HG02623 (cell line): ENCODE measurements at regions not wholly inside any gene's neighbourhood (a gene's known extent, or its start where the extent isn't known, plus 50 kb on each side); places are given as distances from the start of the nearest gene placed in this dataset.

Experiments used
- ATAC-seq: cut with Tn5 transposase; IDR thresholded peaks from one replicate; pipeline ENCODE4 v1.9.1; 2021; ENCODE audit warnings: moderate library complexity; ENCODE audit not compliant: unreplicated experiment

DNA sequence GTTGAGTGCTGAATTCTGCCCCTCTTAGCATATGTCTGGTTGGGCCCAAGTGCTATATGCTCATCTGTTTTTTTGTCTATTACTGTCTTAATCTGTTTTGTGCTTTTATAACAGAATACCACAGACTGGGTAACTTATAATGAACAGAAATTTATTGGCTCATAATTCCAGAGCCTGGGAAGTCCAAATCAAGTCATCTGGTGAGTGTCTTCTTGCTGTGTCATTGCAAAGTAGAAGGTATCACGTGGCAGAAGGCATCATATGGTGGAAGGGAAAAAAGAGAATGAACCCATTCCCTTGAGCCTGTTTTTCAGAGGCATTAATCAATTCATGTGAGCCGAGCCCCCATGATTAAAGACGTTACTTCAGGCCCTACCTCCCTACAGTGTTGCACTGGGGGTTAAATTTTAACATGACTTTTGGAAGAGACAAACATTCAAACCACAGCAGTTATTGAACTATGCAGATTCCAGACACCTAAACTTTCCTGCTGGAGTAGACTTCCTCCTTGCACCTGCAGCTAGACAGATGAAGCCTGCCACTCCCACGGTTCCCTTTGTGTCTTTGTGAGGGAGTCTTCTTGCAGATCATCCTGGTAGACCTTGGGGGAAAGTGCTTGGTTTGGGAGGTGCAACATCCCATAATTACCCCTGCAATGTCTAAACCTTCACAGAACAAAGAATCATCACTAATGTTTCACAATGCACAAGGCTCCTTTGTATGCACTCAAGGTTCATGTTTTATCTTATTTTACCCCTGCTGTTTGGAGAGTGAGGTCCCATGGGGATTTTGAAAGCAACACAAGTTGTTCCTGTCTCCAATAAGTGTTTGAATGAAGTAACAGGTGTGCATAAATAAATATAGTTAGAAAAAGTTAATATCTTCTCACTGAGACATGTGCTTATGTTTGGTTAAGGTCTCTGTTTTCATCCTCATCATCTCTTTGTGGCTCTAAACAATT, 64.7 kb upstream of the XCR1 start:
- no peak for ATAC-seq

DNA sequence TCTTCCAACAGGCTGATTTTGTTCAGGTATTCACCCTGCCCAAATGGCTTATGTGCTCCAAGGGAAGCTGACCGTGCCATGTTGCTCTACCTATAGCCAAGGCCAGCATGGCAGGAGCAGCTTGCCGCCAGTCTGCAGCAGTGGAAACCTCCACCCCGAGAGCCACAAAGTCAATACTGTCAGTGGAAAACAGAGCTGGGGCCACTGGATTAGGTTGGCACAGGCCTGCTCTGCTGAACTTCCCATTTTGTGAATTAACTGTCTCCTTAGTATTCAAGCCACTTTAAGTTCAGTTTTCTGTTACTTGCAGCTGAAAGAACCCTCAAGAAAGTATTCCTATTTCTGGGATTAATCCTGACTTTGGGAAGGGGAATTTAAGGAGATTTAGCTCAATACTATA, 63.8 kb upstream of the XCR1 start:
- no peak for ATAC-seq

DNA sequence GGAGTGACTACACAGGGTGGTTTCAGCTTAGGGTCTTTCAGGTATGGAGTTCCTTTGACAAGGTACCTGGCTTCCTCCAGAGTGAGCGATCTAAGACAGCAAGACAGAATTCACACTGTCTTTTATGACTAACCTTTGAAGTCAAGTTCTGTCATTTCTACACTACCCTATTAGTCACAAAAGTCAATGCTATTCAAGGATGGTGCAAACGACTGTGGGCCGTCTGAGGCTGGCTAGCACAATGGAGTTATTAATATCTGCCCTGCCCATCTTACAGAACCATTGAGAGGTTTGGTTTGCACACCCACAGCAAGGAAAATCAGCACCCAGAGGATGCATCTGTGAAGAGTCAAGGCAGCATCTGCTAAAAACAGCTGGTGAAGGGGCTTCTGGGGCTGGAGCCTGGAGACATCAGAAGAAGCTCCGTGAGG, 62.9 kb upstream of the XCR1 start:
- no peak for ATAC-seq

DNA sequence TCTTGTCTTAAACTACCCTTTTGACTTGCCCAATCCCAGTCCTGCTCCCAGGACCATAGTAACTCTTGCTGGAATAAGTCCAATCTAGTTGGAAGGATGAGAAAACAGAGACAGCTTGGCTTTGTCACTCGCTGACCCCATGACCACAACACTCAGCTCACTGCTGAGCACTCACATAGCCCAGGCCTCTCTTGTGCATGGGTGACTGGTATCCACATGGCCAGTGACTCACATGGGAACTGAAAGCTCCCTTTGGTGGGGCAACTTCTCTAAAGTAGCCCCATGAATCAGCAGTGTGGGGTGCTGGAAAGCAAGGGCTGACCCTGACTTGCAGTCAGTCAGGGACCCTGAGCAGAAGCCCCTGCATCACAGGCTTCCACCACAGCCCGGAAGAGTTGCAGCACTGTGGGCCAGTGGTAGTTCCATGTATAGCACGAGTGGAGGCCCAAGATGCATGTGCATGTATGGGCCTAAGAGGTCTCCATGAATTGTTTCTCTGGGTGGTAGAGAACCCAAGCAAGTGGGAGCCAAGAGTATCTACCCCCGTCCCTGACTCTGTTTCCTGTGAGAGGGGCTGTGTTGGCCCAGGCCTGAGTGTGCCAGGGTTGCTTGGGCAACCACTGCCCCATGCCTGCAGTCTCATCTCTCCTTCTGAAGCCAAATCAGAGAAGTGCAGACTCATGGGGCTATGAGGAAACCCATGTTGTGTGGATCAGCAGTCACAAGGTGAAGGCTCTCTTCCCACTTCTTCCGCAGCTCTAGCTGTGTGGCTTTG, 62.1 kb upstream of the XCR1 start:
- ATAC-seq = peak; percentile 33

DNA sequence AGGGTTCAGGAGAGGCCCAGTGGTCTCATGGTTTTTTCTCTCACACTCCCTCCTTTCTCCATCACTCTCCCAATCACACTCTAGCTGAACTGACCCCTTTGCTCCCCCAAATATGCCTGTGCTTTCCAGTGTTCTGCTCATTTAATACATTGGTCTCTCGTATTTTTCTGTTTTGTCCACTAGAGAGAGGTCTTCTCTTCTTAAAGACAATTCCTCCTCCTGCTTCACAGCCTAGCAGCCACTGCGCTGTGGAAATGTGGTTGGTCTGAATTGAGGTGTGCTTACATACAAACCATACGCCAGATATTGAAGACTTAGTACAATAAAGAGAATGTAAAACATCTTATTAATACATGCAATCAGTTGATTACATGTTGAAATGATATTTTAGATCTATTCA, 60.6 kb upstream of the XCR1 start:
- no peak for ATAC-seq

DNA sequence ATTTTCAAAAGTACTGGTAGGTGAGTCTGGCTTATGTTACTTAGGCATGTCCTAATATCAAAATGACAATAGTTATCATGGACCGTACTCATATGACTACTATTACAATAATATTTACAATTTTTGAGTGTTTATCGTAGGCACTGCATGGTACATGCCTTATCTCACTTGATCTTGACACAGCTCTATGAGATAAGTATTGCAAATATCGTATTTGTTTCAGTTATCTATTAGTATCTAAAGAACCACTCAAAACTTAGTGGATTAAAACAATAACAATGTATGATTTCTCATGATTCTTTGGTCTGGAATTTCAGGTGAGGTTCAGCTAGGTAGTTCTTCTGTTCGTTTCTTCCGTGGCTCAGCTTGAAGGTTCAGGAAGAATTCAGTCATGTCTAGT, 59.7 kb upstream of the XCR1 start:
- no peak for ATAC-seq

DNA sequence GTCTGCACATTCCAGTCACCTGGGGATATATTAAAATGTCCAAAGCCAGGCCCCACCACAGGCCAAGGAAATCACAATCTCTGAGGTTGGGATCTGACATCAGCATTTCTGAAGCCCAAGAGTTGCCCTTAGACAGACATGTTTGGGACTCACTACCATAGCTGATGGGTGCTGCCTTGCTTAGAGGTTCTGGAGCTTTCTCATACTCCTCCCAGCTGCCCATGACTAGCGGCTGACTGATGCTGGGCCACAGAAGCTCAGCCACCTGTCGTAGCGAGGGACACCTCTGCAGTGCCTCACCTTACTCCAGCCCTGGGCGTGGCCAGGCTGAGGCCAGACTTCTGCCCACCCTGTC, 58.8 kb upstream of the XCR1 start:
- ATAC-seq = no peak

DNA sequence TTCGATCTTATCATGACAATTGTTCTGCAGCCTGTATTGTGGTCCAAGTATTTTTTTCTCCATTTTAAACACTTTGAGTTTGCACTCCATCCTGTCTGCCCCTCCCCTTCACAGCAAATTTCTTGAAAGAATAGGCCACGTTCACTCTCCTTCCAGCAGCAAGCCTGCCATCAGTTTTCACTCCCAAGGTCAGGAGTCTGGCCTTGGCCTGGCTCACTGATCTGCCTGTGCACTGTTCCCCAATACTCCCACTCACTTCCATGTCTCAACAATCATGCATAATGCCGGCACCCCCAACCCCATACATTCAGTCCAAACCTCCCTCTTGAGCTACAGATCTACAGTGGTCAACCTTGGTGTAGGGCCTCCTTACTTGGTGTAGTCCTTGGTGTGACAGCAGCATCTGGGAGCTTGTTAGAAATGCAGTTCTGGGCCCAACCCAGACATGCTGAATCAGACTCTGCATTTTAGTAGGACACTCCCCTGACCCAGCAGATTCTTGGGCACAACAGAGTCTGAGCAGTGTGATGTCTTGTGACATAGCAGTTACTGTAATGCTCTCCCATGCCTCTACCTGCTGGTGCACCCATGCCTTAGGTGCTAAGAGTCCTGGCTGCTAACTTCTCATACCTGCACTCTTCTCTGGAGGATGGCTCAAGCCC, 58.3 kb upstream of the XCR1 start:
- ATAC-seq = no peak

DNA sequence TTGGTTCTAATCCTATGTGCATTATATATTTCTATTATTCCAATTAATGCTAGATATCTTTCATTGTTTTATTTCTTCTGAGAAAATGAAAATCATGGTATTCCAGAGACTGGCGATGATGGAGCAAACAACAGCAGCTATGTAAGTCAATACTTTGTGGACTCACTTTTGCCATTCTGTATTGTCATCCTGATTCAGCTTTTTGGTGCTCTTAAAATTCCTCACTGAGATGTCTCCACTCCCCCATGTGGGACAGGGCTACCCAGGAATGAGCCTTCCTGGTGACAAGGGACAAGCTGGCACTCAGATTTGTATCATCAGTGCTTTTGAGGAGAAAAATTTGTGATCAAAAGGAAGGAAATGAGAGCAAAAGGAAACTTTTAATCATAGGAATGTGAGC, 56.7 kb upstream of the XCR1 start:
- ATAC-seq = no peak

DNA sequence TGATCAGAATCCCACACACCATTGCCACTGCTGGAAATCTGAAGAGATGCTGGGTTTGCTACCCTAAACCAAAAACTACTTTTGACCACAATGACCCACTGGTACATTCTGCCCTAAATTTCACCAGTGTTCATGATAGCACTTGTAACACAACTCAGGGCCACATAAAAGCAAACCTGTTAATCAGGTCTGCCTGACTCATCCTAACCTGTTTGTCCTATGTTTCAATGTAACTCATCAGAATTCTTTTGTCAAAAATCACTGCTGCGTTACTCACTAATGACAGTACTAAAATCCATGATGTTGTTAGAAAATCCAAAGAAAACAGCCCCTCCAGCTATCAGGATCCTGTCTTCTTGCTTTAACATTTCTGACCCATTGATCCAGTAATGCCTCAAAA, 55.6 kb upstream of the XCR1 start:
- no peak for ATAC-seq

DNA sequence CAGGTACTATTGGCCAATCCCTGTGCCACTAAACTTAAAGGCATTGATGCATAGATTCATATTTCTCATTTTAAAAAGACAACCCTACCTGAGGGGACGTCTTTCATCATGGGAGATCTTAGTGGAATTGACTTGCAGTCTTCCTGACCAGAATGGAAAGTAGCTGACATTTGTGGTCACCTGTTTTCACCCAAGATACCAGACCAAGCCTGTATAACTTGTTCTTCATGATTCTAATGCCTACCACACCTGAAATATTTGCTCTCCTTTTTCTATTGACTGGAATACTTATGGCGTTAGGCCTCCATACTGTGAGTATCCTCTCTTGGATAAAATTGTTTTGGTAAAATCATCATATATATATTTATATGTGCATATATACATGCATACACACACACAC, 54.7 kb upstream of the XCR1 start:
- ATAC-seq = no peak

DNA sequence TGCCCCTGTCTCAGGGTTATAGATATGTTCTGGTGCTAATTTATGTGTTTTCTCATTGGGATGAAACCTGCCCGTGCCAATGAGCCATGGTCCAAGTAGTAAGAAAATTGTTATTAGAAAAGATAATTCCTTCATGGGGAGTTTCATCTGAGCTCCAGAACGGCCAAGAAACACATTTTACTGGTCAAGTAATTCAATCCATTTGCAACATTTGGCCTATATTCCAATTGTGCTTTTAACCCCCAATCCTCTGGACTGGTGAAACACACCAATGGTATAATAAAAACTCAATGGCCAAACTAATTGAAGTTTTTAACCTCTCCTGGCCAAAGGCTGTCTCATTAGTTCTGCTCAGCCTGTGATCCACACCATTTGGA, 53.7 kb upstream of the XCR1 start:
- no peak for ATAC-seq

DNA sequence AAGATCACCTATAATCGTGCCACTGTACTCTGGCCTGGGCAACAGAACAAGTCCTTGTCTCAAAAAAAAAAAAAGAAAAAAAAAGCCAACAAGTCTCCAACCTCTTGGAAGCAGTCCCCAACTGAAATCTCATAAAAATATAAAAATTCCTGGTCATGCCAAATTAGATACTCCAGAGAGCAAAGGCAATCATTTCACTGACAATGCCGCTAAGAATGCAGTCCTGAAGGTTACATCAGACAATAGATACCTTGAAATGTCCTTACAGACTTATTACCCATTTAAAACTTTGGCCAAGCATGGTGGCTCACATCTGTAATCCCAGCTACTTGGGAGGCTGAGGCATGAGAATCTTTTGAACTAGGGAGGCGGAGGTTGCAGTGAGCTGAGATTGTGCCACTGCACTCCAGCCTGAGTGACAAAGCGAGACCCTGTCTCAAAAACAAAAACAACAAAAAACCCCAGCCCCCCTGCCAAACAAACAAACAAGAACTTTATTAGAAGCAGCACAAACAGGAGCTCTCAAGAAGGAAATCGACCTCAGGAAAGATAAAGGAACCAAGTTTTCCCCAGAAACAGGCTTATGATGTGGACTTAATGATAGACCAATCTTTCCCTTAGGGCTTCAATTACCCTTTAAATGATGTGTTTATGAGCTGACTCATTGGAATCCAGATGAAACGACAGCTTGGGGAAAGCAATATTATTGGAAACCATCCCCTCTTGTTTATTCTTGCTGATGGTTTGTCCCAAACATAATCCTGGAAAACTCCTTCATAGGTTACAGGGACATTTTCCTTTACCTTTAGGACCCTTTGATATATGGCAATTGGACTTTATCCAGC, 53.1 kb upstream of the XCR1 start:
- ATAC-seq = no peak

DNA sequence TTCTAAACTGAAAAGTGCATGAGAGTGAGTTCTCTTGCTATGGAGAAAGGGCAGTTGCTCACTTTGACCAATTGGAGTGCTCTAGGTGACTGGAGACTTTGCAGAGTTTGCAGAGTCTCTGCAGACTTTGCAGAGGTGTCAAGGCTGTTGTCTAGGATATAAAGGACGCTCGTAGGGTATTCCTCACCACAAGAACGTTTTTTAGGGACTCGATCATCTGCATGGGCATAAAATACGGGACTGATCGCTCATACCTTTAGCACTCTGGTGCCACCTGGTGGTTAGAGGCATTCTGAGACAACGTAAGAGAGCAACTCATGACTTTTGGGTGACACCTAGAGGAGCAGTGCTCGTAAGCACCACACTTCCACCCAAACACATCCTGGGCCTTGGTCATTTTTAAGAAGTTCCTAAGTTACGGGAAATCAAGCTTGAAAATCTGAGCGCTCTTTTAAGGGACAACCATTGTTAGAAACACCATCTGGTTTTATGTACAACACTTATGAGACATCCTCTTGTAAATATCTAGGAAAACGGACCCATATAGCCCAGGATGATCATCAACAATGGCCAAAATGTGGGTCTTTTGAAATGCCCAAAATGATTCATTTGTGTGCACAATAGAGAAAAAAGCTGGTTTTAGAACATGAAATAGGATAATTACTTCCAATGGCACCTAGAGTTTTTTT, 51.6 kb upstream of the XCR1 start:
- ATAC-seq = no peak
